IMR-90 (cell line): ENCODE measurements at regions not wholly inside any gene's neighbourhood (a gene's known extent, or its start where the extent isn't known, plus 50 kb on each side); places are given as distances from the start of the nearest gene placed in this dataset.

Source experiments
- ATAC-seq: fragments of 200-7000 bp; cut with Tn5 transposase; 2 replicates; pipeline ENCODE4 v1.9.1; 2020; ENCODE audit warnings: low read depth, mild to moderate bottlenecking, moderate library complexity
- BruUV-seq: library from RNA; stranded (reverse); fragments of 400-500 nt; replicated peaks from 2 replicates; lab custom pipeline; 2021; lab: Mats Ljungman, UMichigan
- CTCF ChIA-PET: fragments of 300-600 bp; formaldehyde crosslinking; extraction: SDS; loops from one replicate; lab custom pipeline; 2021; ENCODE audit warnings: antibody characterized with exemption; lab: Yijun Ruan, JAX
- POLR2A ChIA-PET: fragments of 300-600 bp; sonication (Branson Sonifier 250); formaldehyde crosslinking; loops from one replicate; lab custom pipeline; 2022; ENCODE audit warnings: antibody characterized with exemption; ENCODE audit not compliant: unreplicated experiment; lab: Charles Lee
- DNase-seq: peaks from one replicate; pipeline ENCODE4 v3.0.0; 2013
- H2AFZ ChIP-seq: replicated peaks from 2 replicates; pipeline ENCODE3; 2013; ENCODE audit warnings: low read length, mild to moderate bottlenecking; ENCODE audit not compliant: poor library complexity
- H2AK5ac ChIP-seq: 2 replicates; pipeline ENCODE4 v1.6.1; 2013; ENCODE audit warnings: low read depth, low read length, inconsistent platforms
- H2AK9ac ChIP-seq: replicated peaks from 2 replicates; pipeline ENCODE3; 2013; ENCODE audit warnings: mild to moderate bottlenecking, low read depth, low read length, moderate library complexity; ENCODE audit not compliant: poor library complexity
- H2BK120ac ChIP-seq: 2 replicates; pipeline ENCODE4 v1.6.1; 2013; ENCODE audit warnings: low read depth, low read length, inconsistent platforms
- H2BK15ac ChIP-seq: 3 replicates; pipeline ENCODE4 v1.6.1; 2013; ENCODE audit warnings: low read depth, low read length, inconsistent platforms
- H2BK20ac ChIP-seq: 2 replicates; pipeline ENCODE4 v1.6.1; 2013; ENCODE audit warnings: low read depth, mild to moderate bottlenecking, inconsistent platforms, low read length, moderate library complexity
- H2BK5ac ChIP-seq: 2 replicates; pipeline ENCODE4 v1.6.1; 2013; ENCODE audit warnings: mild to moderate bottlenecking, low read depth, low read length, inconsistent platforms; ENCODE audit not compliant: poor library complexity, severe bottlenecking
- H3K14ac ChIP-seq: replicated peaks from 2 replicates; pipeline ENCODE4 v1.6.1; 2013; ENCODE audit warnings: low read depth, low read length, inconsistent platforms
- H3K18ac ChIP-seq: 2 replicates; pipeline ENCODE4 v1.6.1; 2013; ENCODE audit warnings: low read depth, low read length, control low read depth
- H3K23ac ChIP-seq: 2 replicates; pipeline ENCODE4 v1.6.1; 2013; ENCODE audit warnings: low read depth, low read length, inconsistent platforms
- H3K27ac ChIP-seq: 2 replicates; pipeline ENCODE4 v1.5.1; 2013; ENCODE audit warnings: mild to moderate bottlenecking, control low read depth, low read length; ENCODE audit not compliant: insufficient read depth
- H3K27me3 ChIP-seq: 2 replicates; pipeline ENCODE4 v1.6.1; 2013; ENCODE audit warnings: low read length; ENCODE audit not compliant: control insufficient read depth, insufficient read depth
- H3K36me3 ChIP-seq: 2 replicates; pipeline ENCODE4 v1.6.1; 2013; ENCODE audit warnings: low read length, mixed read lengths; ENCODE audit not compliant: control insufficient read depth, insufficient read depth
- H3K4ac ChIP-seq: 2 replicates; pipeline ENCODE4 v1.6.1; 2013; ENCODE audit warnings: low read depth, low read length, inconsistent platforms
- H3K4me1 ChIP-seq: 2 replicates; pipeline ENCODE4 v1.6.1; 2013; ENCODE audit warnings: low read length, mixed read lengths; ENCODE audit not compliant: control insufficient read depth, insufficient read depth
- H3K4me2 ChIP-seq: 2 replicates; pipeline ENCODE4 v1.6.1; 2013; ENCODE audit warnings: low read depth, mild to moderate bottlenecking, control low read depth, low read length, moderate library complexity
- H3K4me3 ChIP-seq: 2 replicates; pipeline ENCODE4 v1.5.1; 2013; ENCODE audit warnings: low read depth, mild to moderate bottlenecking, control low read depth, low read length, moderate library complexity; ENCODE audit not compliant: insufficient read depth
- H3K56ac ChIP-seq: 2 replicates; pipeline ENCODE4 v1.6.1; 2013; ENCODE audit warnings: low read length, inconsistent platforms; ENCODE audit not compliant: insufficient read depth; ENCODE audit errors: extremely low read depth
- H3K79me1 ChIP-seq, 2 experiments: 2 replicates each; pipeline ENCODE4 v1.6.1; 2013; ENCODE audit warnings: low read length in 2 of 2, inconsistent platforms in 1 of 2, low read depth in 1 of 2
- H3K9ac ChIP-seq: 2 replicates; pipeline ENCODE4 v1.6.1; 2013; ENCODE audit warnings: low read depth, low read length, control low read depth
- H3K9me1 ChIP-seq: 2 replicates; pipeline ENCODE4 v1.6.1; 2013; ENCODE audit warnings: low read length, inconsistent platforms; ENCODE audit not compliant: insufficient read depth
- H3K9me3 ChIP-seq: 2 replicates; pipeline ENCODE4 v1.6.1; 2013; ENCODE audit warnings: low read length; ENCODE audit not compliant: control insufficient read depth, insufficient read depth
- H4K20me1 ChIP-seq: 2 replicates; pipeline ENCODE4 v1.6.1; 2013; ENCODE audit warnings: low read length, inconsistent platforms; ENCODE audit not compliant: insufficient read depth
- H4K5ac ChIP-seq: 2 replicates; pipeline ENCODE4 v1.6.1; 2013; ENCODE audit warnings: mild to moderate bottlenecking, low read depth, low read length, control low read depth
- H4K8ac ChIP-seq, 2 experiments: 2 replicates each; pipeline ENCODE4 v1.6.1; 2013; ENCODE audit warnings: low read depth in 2 of 2, low read length in 2 of 2, control low read depth in 1 of 2, inconsistent platforms in 1 of 2
- H4K91ac ChIP-seq: 2 replicates; pipeline ENCODE4 v1.6.1; 2013; ENCODE audit warnings: low read depth, low read length, inconsistent platforms; ENCODE audit not compliant: insufficient read depth
- BHLHE40 ChIP-seq: fragments of 150-350 bp; IDR thresholded peaks from 2 replicates; pipeline ENCODE4 v1.6.1; 2016; ENCODE audit warnings: mild to moderate bottlenecking, low read depth, low read length
- FOS ChIP-seq: fragments of 150-350 bp; IDR thresholded peaks from 2 replicates; pipeline ENCODE4 v1.6.1; 2016; ENCODE audit warnings: low read depth, low read length
- MAZ ChIP-seq: IDR thresholded peaks from 2 replicates; pipeline ENCODE4 v1.6.1; 2012; ENCODE audit warnings: low read depth, mild to moderate bottlenecking, low read length, improper control_type of control experiment, moderate library complexity, borderline replicate concordance
- NFE2L2 ChIP-seq: fragments of 150-350 bp; IDR thresholded peaks from 2 replicates; pipeline ENCODE4 v1.6.1; 2016; ENCODE audit warnings: low read depth, mild to moderate bottlenecking, low read length
- RAD21 ChIP-seq: IDR thresholded peaks from 2 replicates; pipeline ENCODE4 v1.6.1; 2012; ENCODE audit warnings: low read length, improper control_type of control experiment
- RCOR1 ChIP-seq: IDR thresholded peaks from 2 replicates; pipeline ENCODE4 v1.6.1; 2012; ENCODE audit warnings: mild to moderate bottlenecking, low read length, improper control_type of control experiment; ENCODE audit not compliant: insufficient replicate concordance
- SMC3 ChIP-seq: fragments of 150-350 bp; IDR thresholded peaks from 2 replicates; pipeline ENCODE4 v1.6.1; 2016; ENCODE audit warnings: low read depth, mild to moderate bottlenecking, antibody characterized with exemption, low read length, moderate library complexity
- WGBS, 2 experiments: methylation state at CpG; one replicate each; pipeline versions ENCODE4 v1.1.5 to v1.1.7; 2013; ENCODE audit warnings: missing lambda C conversion rate in 2 of 2; ENCODE audit not compliant: insufficient read length in 1 of 2; ENCODE audit errors: extremely low coverage in 2 of 2; 5-methylcytosine and 5-hydroxymethylcytosine counted together
- dilution Hi-C: fragments of 300-500 bp; cut with HindIII; formaldehyde crosslinking; loops from one replicate; pipeline ENCODE4 v1.14.3; 2018; ENCODE audit warnings: low sequenced_read_pairs; ENCODE audit not compliant: unreplicated experiment
- in situ Hi-C: fragments of 300-500 bp; cut with MboI; formaldehyde crosslinking; loops from 3 replicates; pipeline ENCODE4 v1.14.3; 2019; ENCODE audit warnings: low sequenced_read_pairs, inconsistent platforms, mixed read lengths
- intact Hi-C: fragments of 100-400 bp; cut with micrococcal nuclease; formaldehyde crosslinking; loops from 2 replicates; pipeline ENCODE4 v1.10.0; 2022
- TF ChIP-seq, protein P1 (sequence below): fragments of 150-350 bp; IDR thresholded peaks from 2 replicates; pipeline ENCODE4 v1.6.1; 2016; ENCODE audit warnings: low read depth, mild to moderate bottlenecking, low read length, moderate library complexity, borderline replicate concordance
- TF ChIP-seq, protein P2 (sequence below): fragments of 150-350 bp; IDR thresholded peaks from 2 replicates; pipeline ENCODE4 v1.6.1; 2017; ENCODE audit warnings: mild to moderate bottlenecking, antibody characterized with exemption, low read length, low read depth

DNA sequence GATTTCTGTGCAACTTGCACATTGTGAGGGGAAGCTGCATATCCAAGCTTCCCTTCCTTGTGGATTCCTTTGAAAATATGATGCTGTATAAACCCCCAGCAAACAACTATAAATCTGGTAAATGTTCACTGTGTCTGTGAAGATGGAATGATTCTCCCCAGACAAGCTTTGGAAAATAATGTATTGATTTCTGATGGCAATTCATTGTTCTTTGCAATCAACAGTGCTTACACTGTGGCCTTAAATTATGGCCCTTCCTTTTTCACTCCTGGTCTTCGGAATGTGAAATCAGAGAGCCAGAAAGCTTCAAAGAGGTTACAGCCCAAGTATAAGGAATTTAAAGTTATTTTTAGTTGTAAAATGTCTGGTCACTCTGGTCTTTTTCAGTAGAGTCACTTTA lies 308.8 kb downstream of the CBLN4 start:
- no peaks in the 10 kb centered on the region for H4K20me1 ChIP-seq
- peaks cover 3% of the 10 kb centered on the region; the same call in 1 of the 2 replicates for H3K9me3 ChIP-seq
- no peak overlapping the region for H4K5ac ChIP-seq
- H3K27ac ChIP-seq = no peak overlapping the region
- ATAC-seq = no peak
- no TSS peak for BruUV-seq
- H3K14ac ChIP-seq = no peak overlapping the region
- no peak overlapping the region for H2AFZ ChIP-seq
- H4K8ac ChIP-seq = no peak overlapping the region
- no peak overlapping the region for H3K4ac ChIP-seq
- no peak overlapping the region for H3K4me3 ChIP-seq
- no peak for DNase-seq
- intact Hi-C loops (no loop called here), in situ Hi-C loops (no loop called here), dilution Hi-C loops (no loop called here)
- no peak overlapping the region for H2BK120ac ChIP-seq
- H2AK9ac ChIP-seq = no peak overlapping the region
- WGBS, 2 experiments = no CpG with 5 or more reads among the region's 1 CpG
- no peak overlapping the region for H2BK5ac ChIP-seq
- H3K4me1 ChIP-seq = no peaks in the 10 kb centered on the region
- TF ChIP-seq FOS = no peak
- no peak for TF ChIP-seq MAZ
- no peak for TF ChIP-seq SMC3
- TF ChIP-seq RAD21 = no peak
- TF ChIP-seq BHLHE40 = no peak
- TF ChIP-seq, protein P1, sequence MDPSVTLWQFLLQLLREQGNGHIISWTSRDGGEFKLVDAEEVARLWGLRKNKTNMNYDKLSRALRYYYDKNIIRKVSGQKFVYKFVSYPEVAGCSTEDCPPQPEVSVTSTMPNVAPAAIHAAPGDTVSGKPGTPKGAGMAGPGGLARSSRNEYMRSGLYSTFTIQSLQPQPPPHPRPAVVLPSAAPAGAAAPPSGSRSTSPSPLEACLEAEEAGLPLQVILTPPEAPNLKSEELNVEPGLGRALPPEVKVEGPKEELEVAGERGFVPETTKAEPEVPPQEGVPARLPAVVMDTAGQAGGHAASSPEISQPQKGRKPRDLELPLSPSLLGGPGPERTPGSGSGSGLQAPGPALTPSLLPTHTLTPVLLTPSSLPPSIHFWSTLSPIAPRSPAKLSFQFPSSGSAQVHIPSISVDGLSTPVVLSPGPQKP = no peak
- TF ChIP-seq, protein P2, sequence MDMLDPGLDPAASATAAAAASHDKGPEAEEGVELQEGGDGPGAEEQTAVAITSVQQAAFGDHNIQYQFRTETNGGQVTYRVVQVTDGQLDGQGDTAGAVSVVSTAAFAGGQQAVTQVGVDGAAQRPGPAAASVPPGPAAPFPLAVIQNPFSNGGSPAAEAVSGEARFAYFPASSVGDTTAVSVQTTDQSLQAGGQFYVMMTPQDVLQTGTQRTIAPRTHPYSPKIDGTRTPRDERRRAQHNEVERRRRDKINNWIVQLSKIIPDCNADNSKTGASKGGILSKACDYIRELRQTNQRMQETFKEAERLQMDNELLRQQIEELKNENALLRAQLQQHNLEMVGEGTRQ = no peak
- TF ChIP-seq NFE2L2 = no peak
- no peak for TF ChIP-seq RCOR1
- H3K23ac ChIP-seq = no peak overlapping the region
- no peak overlapping the region for H3K9ac ChIP-seq
- H3K56ac ChIP-seq = no peak overlapping the region
- no peaks in the 10 kb centered on the region for H3K27me3 ChIP-seq
- no peak overlapping the region for H3K18ac ChIP-seq
- POLR2A ChIA-PET = no interaction called here
- H3K9me1 ChIP-seq = no peaks in the 10 kb centered on the region
- H3K36me3 ChIP-seq = no peaks in the 10 kb centered on the region
- H3K4me2 ChIP-seq = no peak overlapping the region
- H2BK20ac ChIP-seq = no peak overlapping the region
- CTCF ChIA-PET = no interaction called here
- no peak overlapping the region for H2AK5ac ChIP-seq
- no peaks in the 10 kb centered on the region for H3K79me1 ChIP-seq
- no peak overlapping the region for H2BK15ac ChIP-seq
- no peak overlapping the region for H4K91ac ChIP-seq
